HG02763 (cell line): ENCODE measurements at regions not wholly inside any gene's neighbourhood (a gene's known extent, or its start where the extent isn't known, plus 50 kb on each side); places are given as distances from the start of the nearest gene placed in this dataset.

Experiments used
- ATAC-seq: cut with Tn5 transposase; IDR thresholded peaks from one replicate; pipeline ENCODE4 v1.9.1; 2021; ENCODE audit warnings: mild to moderate bottlenecking, moderate library complexity; ENCODE audit not compliant: unreplicated experiment

GRCh38 chr9:82149501-82149946 is 161.0 kb downstream of the SPATA31D1 start:
- ATAC-seq = no peak

DNA sequence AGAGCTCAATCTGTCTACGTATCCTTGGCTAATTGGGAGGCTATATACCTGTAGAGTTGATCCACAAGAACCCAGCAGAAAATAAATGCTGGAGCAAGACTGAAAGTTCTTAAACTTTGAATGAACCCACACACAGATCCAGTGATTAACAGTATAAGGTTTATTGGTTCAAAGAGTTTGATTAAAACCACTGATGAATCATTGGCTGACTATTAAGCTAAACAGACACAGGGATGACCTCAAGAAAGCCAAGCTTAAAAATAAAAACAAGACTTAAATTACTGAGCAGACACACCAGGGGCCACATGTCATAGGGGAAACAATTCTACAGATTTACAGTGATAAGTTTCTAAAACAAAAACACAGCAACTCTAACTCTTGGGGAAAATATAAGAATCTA is 163.6 kb downstream of the SPATA31D1 start:
- no peak for ATAC-seq

DNA sequence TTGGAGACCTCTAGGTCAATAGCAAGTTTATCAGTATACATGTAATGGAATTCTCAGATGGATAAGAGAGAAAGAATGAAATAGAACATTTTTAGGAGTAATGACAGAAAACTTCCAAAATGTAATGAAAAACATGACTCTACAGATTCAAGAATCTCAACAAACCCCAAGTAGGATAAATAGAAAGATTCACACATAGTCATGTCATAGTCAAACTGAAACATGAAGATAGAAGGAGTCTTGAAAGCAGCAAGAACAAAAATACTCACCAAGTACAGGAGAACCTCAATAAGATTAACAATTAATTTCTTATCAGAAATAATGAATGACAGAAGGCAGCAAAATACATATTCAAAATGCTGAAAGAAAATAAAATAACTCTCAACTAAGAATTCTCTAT is 164.5 kb downstream of the SPATA31D1 start:
- ATAC-seq = no peak

DNA sequence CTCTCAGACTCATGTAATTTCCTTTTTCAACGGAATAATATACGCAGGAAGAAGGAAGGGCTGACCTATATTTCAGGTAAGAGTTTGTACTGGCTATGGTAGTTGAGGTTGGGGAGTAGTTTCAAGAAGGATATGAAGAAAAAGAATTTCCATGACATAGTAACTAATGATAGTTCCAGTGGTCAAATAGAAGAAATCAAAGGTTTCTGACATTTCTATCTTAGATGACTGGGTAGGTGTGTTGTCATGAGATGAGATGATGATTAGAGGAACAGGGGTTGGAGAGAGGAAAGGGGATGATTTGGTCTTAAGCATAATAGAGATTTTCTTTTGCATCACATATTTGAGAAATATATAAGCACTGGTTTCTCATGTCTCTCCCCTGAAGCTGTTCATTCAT is 166.0 kb downstream of the SPATA31D1 start:
- ATAC-seq = no peak

GRCh38 chr9:82161876-82162275 is 173.3 kb downstream of the SPATA31D1 start:
- ATAC-seq = no peak

GRCh38 chr9:82164159-82164558 is 175.6 kb downstream of the SPATA31D1 start:
- ATAC-seq = no peak

GRCh38 chr9:82167296-82167695 is 178.7 kb downstream of the SPATA31D1 start:
- ATAC-seq = no peak

- ATAC-seq = no peak
Measured at GRCh38 chr9:82168585-82168984, 180.0 kb downstream of the SPATA31D1 start.

- no peak for ATAC-seq
Measured at GRCh38 chr9:82170866-82171265, 182.3 kb downstream of the SPATA31D1 start.

- ATAC-seq = no peak
Measured at GRCh38 chr9:82171271-82171670, 182.7 kb downstream of the SPATA31D1 start.

- ATAC-seq = no peak
Measured at GRCh38 chr9:82180711-82181110, 192.1 kb downstream of the SPATA31D1 start.

GRCh38 chr9:82183181-82183860 is 194.7 kb downstream of the SPATA31D1 start:
- ATAC-seq = no peak

- ATAC-seq = peak; percentile 85
Measured at GRCh38 chr9:82184524-82184923, 196.0 kb downstream of the SPATA31D1 start.

- no peak for ATAC-seq
Measured at GRCh38 chr9:82188817-82189216, 200.2 kb downstream of the SPATA31D1 start.

- ATAC-seq = no peak
Measured at GRCh38 chr9:82191082-82191770, 202.7 kb downstream of the SPATA31D1 start.

- ATAC-seq = no peak
Measured at GRCh38 chr9:82192211-82192610, 203.6 kb downstream of the SPATA31D1 start.

GRCh38 chr9:82196622-82197441 is 208.3 kb downstream of the SPATA31D1 start:
- ATAC-seq = no peak

- no peak for ATAC-seq
Measured at GRCh38 chr9:82201196-82201595, 212.6 kb downstream of the SPATA31D1 start.

DNA sequence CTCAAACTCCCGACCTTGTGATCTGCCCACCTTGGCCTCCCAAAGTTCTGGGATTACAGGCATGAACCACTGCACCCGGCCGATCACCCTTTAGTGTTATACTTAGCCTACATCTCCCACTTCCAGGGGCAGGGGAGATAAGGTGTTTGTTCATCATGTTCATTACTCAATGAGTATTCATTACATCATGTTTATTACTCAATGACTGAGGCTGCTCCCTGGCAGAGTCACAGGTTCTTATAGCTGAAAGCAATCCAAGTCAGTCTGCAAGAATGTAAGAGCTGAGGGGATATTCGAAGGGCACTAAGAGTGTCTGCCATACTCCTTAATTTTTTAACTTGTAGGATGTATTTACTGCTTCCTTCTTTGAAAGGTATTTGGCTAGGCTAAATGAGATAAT is 214.2 kb downstream of the SPATA31D1 start:
- no peak for ATAC-seq

DNA sequence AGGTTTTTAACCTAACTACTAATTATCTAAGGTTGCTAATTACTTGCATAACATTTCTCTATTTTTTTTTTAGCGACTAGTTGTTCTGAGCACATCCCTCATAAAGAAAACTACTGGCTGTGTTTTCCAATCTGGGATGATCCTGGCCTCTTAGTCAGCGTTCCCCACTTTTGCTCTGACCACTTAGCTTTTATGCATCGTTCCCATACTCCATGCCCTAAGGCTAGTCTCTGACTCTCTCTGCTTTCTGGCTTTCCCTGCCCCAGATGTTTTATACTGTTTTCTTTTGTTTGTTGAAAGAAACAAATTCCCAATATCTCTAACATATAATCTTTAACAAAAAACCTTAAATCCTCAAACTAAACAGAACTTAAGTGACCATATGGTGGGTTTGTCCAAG is 217.9 kb downstream of the SPATA31D1 start:
- no peak for ATAC-seq

DNA sequence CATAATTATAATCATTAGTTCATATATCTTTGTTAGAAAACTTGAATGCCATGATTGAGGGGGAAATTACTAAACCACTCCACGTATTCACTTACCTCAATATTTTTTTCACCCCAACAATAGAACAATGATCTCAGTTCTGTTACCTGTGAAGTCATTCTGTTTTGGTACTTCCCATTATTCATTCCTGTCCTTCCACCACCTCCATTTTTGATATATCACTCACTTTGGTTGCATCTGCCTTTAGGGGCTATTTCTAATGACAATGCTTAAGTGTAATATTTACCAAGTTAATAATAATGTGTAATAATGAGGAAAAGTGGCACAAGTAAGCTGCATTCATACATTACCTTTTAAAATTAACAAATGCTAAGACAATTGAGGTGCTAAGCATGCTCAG is 218.4 kb downstream of the SPATA31D1 start:
- ATAC-seq = no peak
